ENCODE measurements at regions not wholly inside any gene's neighbourhood (a gene's known extent, or its start where the extent isn't known, plus 50 kb on each side); places are given as distances from the start of the nearest gene placed in this dataset.

DNA sequence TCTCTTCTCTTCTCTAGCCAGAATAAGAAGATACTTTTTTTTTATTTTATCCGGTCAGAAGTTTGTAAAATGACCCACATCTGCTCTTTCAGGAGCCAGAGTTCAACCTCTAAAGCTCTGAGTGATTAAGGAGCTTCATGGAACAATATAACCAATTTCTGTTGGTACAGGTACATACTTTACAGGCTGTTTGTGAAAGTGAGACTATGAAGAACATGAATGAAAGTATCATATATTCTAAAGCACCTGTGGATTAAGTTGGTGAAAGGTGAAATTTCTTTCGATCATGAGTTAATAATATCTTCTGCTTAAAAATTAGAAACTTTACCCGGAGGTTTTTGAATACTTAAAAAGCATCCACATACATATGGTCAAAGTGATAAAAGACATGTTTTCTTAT lies 65.2 kb downstream of the DMRT2 start:
- TF ChIP-seq CTCF (IDR thresholded peaks at IDR 0.05; ENCODE audit: insufficient read depth, low read depth, low read length), result no peak
- H3K4me3 ChIP-seq (ENCODE audit: low read depth, low read length), result no peak overlapping the region
- DNase-seq (ENCODE audit: low read depth), result no peak

DNA sequence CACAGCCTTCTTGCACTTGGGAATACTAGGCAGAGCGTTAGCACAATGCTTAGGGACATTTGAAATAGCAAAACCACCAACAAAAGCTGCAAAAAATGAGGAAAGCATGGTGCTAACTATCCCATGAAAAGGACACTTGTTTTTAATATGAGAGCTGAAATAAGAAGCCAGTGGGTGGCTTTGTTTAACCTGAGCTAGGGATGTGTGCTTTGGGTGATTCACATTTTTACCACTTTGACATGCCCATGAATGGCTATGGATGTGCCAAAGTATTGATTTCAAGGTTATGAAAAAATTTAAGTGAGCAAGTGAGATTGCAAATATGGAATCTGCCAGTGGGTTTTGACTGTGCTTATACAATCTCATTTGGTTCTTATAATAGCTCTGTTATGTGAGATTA lies 67.3 kb downstream of the DMRT2 start:
- no peak overlapping the region for H3K4me3 ChIP-seq (ENCODE audit: low read depth, low read length)
- DNase-seq (ENCODE audit: low read depth), result no peak
- TF ChIP-seq CTCF (IDR thresholded peaks at IDR 0.05; ENCODE audit: insufficient read depth, low read depth, low read length), result no peak

- no peak overlapping the region for H3K4me3 ChIP-seq (ENCODE audit: low read depth, low read length)
- TF ChIP-seq CTCF (IDR thresholded peaks at IDR 0.05; ENCODE audit: insufficient read depth, low read depth, low read length), result no peak
- DNase-seq (ENCODE audit: low read depth), result no peak
These were observed 70.5 kb downstream of the DMRT2 start for GRCh38 chr9:1120500-1121165.

GRCh38 chr9:1125741-1126140 lies 75.6 kb downstream of the DMRT2 start:
- peak; percentile 15 for DNase-seq (ENCODE audit: low read depth)
- TF ChIP-seq CTCF (IDR thresholded peaks at IDR 0.05; ENCODE audit: insufficient read depth, low read depth, low read length), result no peak
- H3K4me3 ChIP-seq (ENCODE audit: low read depth, low read length), result no peak overlapping the region

DNA sequence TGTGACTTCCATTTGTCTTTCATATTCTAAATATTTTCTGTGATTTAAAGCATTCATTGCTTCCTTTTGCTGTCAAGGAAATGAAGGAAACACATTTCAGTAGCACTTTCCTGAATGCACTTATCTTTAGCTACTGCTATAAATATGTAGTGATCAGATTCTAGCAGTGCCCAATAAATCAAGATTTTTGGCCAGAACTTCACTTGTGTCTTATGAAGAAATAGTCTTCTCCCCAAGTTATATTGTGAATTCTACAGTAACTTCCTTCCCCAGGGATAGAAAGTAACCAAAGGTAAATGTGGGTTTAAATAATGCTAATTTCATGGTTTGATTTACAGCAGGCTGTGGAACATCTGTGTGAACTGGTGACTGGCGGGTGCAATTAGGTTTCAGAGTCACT lies 77.9 kb downstream of the DMRT2 start:
- no peak overlapping the region for H3K4me3 ChIP-seq (ENCODE audit: low read depth, low read length)
- no peak for DNase-seq (ENCODE audit: low read depth)
- no peak for TF ChIP-seq CTCF (IDR thresholded peaks at IDR 0.05; ENCODE audit: insufficient read depth, low read depth, low read length)

- DNase-seq (ENCODE audit: low read depth), result no peak
- TF ChIP-seq CTCF (IDR thresholded peaks at IDR 0.05; ENCODE audit: insufficient read depth, low read depth, low read length), result no peak
- H3K4me3 ChIP-seq (ENCODE audit: low read depth, low read length), result no peak overlapping the region
These were observed 79.2 kb downstream of the DMRT2 start for GRCh38 chr9:1129382-1129781.

DNA sequence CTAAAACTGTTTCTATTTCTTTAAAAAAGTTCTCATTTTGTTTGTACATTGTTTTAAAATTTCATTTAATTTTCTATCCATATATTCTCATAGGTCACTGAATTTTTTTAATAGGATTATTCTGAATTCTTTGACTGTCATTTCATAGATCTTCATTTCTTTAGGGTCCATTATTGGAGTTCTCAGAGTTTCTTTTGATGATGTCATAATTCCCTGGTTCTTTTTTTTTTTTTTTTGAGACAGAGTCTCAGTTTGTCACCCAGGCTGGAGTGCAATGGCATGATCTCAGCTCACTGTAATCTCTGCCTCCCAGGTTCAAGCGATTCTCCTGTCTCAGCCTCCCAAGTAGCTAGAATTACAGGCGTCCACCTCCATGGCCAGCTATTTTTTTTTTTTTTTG lies 89.9 kb downstream of the DMRT2 start:
- DNase-seq (ENCODE audit: low read depth), result no peak
- TF ChIP-seq CTCF (IDR thresholded peaks at IDR 0.05; ENCODE audit: insufficient read depth, low read depth, low read length), result no peak
- no peak overlapping the region for H3K4me3 ChIP-seq (ENCODE audit: low read depth, low read length)

Measured in fibroblast of villous mesenchyme (primary cell).